HG03066 (cell line): ENCODE measurements at regions not wholly inside any gene's neighbourhood (a gene's known extent, or its start where the extent isn't known, plus 50 kb on each side); places are given as distances from the start of the nearest gene placed in this dataset.
"Not testable (repeated sequence)": the region's sequence is repeated elsewhere in the genome, so short reads cannot be mapped to it uniquely, and the experiment has no call there.

Experiments used
- ATAC-seq: cut with Tn5 transposase; IDR thresholded peaks from one replicate; pipeline ENCODE4 v1.9.1; 2021; ENCODE audit warnings: low read depth; ENCODE audit not compliant: unreplicated experiment

DNA sequence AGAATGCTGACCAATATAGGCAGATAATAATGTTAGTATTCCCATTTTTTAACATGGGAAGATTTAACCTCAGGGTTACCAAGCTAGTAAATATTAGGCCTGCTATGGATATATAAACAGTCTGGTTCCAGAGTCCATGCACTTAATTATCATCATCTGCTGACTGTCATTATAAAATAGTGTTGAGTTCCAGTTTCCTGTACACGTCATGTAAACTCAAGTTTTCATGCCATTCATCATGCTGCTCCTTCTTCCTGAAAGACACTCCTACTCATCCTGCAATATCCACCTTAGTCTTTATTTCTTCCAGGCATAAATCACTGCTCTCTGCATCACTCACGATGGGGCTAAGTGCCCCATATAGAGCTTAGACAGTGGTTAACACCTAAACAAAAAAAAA lies 420.8 kb upstream of the SPHKAP start:
- no peak for ATAC-seq

DNA sequence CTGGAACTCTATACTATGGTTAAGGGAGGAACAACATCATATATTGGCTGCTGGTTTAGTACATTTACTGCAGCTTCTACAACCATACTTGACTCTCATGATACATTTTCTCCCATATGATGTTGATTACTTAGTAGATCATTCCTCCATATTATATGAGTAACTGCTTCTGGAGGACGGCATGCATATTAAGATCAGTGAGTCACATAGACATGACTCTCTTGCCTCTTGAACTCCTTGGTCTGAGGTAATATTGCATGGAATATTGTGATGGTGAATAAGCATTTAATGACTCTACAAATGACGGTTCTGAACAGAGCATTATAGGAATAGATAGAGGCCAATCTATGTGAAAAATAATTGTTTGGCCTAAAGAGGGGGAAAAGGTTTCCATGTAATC lies 418.8 kb upstream of the SPHKAP start:
- ATAC-seq, result no peak

DNA sequence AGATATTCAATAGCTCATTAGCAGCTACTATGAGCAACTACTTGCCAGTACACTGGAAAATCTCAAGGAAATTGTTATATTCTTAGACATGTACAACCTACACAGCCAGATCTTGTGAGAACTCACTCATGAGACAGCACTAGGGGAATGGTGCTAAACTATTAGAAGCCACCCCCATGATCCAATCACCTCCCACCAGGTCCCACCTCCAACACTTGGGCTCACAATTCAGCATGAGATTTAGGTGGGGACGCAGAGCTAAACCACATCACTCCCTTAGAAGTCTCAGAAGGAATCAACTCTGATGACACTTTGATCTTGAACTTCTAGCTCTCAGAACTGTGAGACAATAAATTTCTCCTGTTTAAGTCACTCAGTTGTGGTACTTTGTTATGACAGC lies 418.3 kb upstream of the SPHKAP start:
- no peak for ATAC-seq

DNA sequence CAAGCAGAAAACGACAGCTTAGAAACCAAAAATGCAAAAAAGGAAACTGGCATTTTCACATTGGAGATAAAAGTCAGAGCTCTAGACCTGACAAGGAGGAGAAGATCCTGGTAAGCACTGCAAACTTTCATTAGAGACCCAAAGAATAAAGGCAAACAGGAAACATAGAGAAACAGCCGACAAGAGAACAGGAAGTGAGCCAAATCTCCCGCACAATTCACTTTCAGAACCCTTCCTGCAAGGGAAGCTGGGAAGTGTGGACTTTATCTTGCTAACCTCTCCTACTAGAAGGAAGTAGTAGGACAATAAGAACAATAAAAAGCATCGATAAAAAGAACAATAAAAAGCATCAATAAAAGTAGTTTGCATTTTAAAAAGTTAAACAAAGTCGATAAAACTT lies 417.8 kb upstream of the SPHKAP start:
- no peak for ATAC-seq

DNA sequence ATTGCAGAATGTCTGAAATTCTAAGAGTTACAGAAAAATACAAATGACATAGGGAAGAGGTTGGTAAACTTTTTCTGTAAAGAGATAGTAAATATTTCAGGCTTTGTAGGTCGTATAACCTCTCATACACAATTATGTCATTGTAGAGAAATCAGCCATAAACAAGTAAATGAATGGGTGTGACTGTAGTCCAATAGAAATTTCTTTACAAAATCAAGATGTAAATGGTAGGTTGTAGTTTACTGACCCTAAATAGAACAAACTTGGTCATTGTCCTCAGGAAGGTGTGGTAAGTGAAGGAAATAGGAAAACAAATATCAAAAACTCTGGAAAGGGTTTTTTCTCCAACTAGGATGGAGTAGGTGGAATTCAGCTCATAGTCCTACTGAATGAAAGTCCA lies 415.5 kb upstream of the SPHKAP start:
- no peak for ATAC-seq

DNA sequence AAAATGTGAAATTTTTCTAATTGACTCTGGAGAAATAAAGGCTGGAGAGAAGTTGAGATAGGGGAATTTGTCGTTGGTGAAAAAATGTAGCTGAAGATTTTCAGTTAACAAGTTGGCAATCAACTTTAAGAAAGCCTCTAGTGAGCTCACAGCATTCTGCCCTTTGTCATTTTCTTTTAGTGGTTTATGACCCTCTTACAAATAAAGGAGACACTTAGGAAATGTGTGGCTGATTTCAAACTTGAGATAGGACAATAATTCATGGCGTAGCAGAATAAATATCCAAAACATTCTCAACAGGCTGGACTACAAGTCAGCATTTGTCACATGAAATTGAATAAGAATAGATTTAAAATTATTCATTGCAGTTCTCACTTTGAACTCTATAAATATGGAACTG lies 412.5 kb upstream of the SPHKAP start:
- ATAC-seq, result no peak

DNA sequence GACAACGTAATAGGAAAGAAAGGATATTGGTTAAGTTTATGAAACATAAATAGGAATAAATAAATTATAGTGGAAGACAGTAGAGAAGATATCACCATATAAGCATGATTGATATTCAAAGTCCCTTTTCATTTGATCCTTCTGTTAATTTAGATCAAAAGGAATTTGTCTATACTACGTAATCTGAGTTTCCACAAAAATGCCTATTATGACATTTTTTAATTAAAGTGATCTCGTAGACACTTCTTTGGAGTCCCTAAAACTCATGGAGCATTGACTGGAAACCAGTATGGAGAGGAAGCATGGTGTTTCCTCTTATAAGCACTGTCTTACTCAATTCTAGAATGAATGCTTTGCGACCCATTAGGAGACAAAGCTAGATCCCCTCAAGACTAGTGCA lies 411.4 kb upstream of the SPHKAP start:
- no peak for ATAC-seq

DNA sequence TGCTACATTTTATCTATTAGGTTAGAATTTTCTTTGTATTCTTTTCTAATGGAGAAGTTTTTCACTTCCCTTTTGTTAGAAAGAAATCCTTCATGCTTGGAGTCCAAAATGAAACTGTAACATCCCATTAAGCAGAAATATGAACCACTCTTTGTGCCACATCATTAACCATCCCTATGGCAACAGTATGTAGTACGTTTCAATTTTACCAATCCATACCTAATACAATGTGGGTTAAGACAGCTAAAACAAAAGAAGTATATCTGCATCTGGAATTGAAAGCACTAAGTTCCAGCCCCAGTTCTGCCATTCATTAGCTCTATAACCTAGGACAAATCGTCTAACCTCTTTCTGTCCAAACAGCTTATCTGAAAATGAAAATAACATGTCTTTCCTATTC lies 409.2 kb upstream of the SPHKAP start:
- ATAC-seq, result peak; percentile 89

DNA sequence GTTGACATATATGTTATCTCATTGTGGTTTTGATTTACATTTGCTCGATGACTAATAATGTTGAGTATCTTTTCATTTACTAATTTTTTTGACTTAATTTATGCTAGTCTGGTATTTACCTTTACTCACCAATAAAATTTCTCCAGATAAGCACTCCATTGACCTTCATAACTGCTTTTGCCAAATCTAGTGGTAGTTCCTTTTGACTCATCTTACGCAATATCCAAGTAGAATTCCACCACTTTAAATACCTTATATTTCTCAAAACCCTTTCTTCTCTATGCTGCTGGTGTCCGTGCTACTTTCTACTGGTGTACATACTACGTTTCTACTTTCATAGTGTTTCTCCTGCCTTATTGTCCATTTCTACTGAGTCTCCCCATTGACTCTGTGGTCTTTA lies 407.6 kb upstream of the SPHKAP start:
- ATAC-seq, result no peak

DNA sequence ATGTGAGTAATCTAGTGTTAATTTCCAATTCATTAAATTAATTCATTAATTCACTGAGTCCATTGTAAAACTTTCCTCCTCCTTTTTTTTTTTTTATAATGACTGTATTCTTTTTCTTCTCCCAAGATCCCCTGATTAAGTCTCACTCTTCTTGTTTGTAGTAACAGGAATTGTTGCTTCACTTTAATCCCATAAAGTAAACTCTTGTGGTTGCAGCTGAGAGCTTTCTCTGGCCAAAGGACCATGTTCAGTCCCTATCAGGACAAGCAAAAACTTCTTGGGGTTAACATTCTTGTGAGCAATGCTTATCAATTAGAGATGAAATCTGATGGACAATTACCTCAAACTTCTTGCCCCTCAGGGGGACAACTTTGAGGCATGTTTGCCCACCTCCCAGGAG lies 400.2 kb upstream of the SPHKAP start:
- no peak for ATAC-seq

DNA sequence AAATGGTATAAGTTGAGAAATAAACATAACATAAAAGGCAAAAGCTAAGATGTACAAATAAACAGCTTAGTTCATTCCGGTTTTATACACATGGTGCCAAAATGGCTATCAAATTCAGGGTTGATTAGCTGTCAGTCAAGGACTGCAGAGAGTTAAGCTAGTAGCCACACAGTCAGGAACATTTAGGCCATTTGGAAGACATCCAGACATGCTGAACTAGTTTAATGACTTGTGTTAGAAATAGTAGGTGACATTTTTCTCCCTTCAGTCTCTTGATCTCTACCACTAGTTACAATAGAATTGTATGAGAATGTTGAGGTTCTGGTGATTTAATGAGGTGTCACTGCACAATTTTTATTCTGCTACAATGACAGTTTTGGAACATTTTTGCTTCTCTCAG lies 394.4 kb upstream of the SPHKAP start:
- no peak for ATAC-seq

DNA sequence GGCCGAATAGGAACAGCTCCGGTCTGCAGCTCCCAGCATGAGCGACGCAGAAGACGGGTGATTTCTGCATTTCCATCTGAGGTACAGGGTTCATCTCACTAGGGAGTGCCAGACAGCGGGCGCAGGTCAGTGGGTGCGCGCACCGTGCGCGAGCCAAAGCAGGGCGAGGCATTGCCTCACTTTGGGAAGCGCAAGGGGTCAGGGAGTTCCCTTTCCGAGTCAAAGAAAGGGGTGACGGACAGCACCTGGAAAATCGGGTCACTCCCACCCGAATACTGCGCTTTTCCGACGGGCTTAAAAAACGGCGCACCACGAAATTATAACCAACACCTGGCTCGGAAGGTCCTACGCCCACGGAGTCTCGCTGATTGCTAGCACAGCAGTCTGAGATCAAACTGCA lies 386.8 kb upstream of the SPHKAP start:
- ATAC-seq, result not testable (repeated sequence)

DNA sequence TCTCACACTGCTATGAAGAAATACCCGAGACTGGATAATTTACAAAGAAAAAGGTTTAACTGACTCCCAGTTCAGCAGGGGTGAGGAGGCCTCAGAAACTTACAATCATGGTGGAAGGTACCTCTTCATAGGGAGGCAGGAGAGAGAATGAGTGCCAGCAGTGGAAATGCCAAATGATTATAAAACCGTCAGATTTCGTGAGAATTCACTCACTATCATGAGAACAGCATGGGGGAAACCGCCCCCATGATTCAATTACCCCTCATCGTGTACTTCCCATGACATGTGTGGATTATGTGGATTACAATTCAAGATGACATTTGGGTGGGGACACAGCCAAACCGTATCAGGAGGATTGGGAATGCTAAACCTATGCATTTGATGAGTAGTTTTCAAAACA lies 380.3 kb upstream of the SPHKAP start:
- ATAC-seq, result no peak

DNA sequence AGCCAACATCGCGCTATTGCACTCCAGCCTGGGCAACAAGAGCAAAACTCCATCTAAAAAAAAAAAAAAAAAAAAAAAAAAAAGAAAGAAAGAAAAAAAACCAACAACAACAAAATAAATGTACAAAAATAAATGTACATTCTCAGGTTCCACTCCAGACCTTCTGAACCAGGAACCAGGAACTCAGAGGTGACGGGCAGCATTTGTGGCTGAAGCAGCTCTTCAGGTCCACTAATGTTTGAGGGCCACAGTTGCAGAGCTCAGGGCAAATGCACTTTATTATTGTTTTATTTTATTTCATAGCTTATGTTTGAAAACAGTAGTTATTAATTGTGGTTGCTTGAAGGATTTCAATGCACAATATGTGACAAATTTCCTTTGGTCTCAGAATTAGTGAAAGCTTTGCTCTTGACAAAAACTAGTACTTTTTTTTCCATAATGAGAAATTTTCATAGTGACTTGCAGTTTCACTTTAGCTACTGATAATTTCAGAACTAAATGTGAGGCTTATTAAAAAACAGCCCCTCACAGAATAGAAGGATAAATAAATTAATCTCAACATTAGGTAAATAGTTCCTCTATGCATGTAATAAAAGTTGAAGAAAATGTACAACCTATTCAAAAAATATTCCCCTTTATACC lies 378.4 kb upstream of the SPHKAP start:
- no peak for ATAC-seq

DNA sequence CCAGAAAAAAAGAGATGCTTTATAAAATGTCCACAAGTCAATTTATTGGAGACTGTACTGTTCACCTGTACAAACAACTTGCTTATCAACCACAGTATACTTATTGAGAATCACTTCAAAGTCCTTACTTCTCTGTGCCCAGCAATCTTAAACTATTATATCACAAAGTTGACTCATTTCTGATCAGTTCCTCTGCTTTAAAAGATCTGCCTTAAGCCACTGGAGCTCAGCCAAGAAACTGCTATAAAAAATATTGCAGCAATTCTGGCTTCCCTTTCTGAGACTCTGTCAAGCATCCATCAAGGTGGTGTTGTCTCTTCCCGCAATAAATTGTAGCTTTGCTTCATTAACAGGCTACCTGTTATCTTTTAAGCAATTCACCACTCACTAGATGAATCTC lies 375.2 kb upstream of the SPHKAP start:
- no peak for ATAC-seq

DNA sequence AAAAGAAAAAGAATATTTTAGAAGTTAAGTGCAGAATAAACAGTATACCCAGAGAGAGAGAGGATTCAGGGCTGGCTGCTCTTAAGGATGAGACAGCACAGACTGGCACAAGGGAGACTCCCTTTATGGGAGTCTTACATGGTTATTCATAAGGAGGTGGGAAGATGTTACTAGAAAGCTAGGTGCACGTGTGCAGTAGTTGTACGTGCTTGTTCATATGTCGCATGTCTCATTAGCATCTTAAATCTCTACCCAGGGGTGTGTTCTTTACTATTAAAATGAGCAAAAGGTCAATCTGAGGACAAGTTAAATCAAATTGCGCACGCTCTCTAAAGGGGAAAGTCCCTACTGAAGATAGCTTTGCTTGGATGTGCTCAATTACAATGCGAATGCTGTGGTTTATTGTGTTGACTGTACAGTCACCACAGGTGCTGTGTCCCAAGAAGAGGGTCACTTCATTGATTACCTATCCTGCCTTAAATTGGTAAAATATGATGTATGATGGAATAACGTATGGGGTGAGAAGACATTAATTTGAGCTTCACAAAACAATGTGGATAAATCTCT lies 368.0 kb upstream of the SPHKAP start:
- no peak for ATAC-seq

DNA sequence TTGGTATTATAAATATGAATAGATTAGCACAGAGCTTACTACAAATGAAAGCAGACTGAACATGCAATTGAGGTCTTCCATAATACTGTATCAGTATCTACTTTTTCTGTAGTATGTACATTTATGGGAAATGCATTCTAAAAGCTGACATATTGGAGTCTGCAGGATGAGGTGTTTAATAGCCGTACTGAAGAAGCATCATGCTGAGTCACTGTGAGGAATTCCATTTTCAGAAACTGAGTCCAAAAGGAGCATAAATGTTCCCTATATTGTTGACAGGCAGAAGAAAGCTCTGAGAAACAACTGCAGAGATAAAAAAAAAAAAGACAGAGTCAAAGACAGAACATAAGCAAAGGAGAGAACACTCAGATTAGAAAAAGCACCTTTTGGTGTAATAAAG lies 366.7 kb upstream of the SPHKAP start:
- no peak for ATAC-seq

DNA sequence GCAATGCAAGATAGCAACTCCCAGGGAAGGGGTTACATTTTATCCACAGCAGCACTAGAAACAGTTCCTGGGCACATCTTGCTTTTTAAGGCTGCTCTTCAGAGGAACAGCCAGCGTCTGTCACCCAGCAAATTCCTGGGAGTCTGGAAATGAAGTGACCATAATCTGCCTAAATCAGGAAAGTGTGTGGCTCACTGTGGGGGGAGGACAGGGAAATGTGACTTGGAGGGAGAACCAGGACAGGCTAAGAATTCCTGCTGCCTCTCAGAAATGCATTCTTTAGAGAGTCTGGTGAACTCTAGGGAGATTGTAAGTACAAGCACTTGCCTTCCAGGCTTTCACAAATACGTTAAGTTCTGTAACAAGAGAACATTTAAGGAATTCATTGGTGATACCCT lies 364.3 kb upstream of the SPHKAP start:
- ATAC-seq, result no peak

DNA sequence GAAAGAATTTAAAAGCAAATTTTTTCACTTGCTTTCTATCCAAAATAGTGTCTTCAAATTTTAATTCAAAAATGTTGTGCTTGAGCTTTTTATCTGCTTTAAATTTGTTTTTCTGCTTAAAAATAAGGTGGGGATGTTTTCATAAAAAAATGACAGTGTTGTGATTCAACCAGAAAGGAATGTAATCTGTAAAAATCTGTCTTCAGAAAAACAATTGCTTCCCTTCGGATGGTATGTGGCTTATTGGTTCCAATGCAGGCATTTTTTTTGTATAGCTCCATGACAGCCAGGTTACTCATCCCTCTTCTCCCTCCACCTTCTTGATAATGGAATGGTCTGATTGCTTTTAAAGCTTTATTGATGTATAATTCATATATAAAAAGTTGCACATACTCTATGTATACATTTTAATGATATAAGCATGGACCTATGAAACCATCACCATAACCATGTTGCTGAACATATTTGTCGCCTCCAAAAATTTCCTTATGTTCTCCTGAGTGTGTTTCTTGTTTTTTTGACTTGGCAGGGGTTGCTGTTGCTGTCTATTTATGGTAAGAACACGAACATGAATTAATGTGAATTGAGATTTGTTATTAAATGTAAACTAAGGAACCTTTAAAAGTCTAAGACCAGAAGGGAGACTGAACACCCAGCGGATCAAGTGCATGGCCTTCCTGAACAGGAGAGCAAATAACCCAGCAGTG lies 363.7 kb upstream of the SPHKAP start:
- no peak for ATAC-seq

DNA sequence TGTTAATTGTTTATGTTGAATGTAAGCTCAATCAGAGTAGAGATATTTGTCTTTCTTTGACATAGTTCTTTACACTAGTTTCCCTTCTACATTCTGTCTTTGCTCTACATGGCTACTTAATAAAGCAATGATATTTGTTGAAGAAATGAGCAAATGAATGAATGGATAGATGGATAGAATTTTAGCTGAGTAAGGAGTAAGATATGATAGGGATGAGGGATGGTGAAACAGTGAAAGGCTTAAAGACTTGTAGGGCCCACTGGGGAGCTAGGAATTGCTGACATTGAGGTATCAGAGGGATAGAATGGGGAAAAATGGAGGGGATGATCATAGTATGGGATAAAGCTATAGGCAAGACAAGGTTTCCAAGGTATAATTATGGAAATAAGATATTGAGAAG lies 361.6 kb upstream of the SPHKAP start:
- ATAC-seq, result no peak

DNA sequence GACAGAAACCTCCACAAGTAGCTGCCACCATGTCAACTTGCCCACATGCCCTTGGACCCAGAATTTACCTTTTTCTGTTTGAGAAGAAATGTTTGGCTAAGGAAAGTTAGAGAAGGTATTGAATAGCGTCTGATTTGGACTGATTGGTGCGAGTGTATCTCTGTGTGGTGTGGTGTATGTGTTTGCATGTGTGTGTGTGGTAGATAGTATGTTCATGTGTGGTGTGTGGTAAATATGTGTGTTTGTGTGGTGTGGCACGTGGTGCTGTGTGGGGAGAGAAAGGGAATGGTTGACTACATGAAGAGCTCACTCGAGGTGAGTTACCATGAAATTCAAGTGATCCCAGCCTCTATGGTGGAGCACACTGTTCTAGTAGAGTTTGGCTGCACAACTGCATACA lies 360.8 kb upstream of the SPHKAP start:
- no peak for ATAC-seq

DNA sequence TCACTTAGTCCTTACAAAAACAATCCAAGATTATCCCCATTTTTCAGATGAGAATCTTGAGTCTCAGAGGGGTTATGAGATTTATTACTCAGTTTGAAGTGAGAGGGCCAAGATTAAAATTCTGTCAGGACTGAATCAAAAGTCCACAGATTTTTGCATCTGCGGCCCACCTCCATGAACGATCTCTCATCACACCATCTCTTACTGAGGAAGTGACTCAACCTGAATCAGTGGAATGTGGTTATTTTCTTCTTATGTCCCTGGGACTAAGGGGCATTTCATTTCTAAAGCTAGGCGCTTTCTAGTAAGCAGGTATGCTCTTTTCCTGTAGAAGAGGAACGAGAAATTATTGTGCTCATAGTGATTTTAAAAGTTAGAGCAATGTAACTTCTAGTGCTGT lies 360.3 kb upstream of the SPHKAP start:
- no peak for ATAC-seq
